ENCODE measurements at regions not wholly inside any gene's neighbourhood (a gene's known extent, or its start where the extent isn't known, plus 50 kb on each side); places are given as distances from the start of the nearest gene placed in this dataset.
A peak's percentile ranks its signal among the peaks of the same experiment; 100 is the strongest.

DNA sequence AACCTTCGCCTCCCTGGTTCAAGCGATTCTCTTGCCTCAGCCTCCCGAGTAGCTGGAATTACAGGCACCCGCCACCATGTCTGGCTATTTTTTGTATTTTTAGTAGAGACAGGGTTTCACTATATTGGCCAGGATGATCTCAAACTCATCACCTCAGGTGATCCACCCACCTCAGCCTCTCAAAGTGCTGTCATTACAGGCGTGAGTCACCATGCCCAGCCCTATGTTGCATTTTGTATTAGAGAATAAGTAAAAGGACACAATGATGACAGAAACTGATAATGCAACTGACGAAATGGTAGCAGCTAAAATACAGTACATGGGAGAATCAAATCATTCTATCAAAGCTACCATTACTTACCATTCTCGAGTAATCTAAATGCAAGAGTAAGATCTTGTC is 276.7 kb downstream of the DSEL start:
- DNase-seq: no peak

DNA sequence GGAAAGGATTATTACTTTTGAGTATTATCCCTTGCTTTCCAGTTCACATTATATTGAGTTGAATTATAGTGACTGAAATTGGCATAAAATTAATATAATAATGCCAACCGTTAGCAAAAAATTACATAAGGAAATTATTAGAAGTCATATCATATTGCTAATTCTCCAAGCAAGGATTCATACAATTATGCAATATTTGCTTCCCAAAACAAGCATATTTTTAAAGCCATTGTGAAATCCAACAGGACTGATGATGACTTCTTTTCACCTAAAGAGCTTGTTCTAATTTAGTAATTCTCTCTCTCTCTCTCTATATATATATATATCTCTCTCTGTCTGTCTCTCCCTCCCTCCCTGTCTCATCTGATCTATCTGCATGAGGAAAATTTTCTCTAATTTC is 283.5 kb downstream of the DSEL start:
- no peak for DNase-seq

DNA sequence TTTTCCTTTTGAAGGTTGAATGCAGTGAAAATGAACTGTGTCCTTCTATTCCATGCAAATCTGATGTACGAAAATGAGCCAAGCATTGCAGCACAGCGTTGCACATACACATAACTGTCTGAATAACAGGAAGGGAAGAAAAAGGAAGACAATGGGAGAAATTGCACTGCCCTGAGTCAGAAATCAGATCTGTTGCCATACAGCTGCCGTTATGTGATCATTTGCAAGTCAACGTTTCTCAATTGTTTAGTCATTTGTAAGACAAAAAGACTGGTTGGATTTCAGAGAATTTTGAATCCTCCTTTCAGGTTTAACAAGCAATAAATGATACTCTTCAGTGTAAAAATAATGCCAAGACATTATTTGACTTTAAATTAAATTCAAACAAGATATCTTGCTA is 284.1 kb downstream of the DSEL start:
- DNase-seq: no peak

DNA sequence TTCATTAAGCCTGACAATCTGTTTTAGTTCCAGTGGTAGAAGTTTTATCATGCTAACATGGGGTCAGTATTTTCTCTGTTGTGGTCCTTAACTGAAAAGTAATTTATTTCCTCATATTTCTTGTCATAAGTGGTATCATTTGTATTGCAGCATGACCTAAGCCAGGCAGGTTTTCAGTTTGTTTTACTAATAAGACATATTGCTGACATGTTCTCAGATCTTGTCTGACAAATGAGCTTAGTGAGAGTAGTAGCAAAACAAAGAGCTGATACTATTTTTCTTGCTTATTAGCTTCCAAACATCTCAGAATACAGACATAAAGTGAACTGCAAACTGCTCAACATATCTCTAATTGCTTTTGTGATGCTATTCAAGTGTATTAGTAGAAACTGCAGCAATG is 293.6 kb downstream of the DSEL start:
- DNase-seq: no peak

DNA sequence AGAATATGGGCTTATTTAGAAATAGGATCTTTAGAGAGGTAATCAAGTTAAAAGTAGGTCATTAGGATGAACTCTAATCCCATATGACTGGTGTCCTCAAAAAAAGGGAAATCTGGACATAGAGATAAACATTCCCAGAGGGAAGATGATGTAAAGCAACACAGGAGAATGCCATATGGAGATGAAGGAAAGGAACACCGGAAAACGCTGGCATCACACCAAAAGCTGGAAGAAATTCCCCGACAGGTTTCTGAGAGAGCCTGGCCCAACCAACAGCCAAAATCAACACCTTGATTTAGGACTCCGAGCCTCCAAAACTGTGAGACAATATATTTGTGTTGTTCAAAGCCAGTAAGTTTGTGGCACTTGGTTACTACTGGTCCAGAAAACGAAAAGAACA is 296.7 kb downstream of the DSEL start:
- no peak for DNase-seq

DNA sequence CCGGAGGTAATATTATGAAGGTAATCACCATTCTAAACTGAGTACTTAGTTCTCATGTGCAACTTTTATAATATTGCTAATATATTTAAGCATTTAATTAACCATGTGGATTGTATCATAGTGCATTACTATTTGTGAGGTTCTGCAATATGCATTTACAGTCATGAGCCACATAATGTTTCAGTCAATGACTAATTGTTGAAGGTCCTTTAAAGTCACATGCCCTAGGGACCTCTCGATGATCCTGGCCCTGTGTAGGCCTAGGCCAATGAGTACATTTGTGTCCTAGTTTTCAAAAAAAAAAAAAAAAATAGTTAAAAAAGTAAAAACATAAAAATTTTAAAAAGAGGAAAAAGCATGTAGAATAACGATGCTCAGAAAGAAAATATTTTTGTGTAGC is 298.0 kb downstream of the DSEL start:
- no peak for DNase-seq

DNA sequence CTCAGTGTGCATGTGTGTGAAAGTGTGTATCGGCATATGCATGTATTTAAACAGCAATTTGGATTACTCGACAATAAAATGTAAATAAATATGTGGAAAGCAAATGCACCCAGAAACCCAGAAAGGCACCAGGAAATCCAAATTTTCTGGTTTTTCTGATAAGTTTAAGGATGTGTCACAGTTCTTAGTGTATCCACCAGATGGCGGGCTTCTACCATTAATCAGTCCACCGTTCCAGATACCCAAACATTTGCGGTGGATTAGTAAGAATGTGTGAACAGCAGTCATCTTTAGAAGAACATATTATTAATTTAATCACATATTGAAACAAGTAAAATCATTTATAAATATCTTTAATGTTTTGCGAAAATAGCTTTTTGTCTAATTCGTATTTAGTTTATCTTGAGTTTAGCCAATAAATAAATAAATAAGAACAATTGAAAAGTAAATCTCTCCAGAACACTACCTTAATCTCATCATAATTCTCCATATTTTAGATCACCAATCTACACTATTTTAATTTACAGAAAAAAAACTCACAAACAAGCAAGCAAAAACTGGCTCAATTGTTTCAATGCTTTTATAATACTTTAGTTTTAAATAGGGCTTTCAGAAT is 298.9 kb downstream of the DSEL start:
- DNase-seq: peak in 37 of 58 donors; percentile 1 to 54 (median 19)

DNA sequence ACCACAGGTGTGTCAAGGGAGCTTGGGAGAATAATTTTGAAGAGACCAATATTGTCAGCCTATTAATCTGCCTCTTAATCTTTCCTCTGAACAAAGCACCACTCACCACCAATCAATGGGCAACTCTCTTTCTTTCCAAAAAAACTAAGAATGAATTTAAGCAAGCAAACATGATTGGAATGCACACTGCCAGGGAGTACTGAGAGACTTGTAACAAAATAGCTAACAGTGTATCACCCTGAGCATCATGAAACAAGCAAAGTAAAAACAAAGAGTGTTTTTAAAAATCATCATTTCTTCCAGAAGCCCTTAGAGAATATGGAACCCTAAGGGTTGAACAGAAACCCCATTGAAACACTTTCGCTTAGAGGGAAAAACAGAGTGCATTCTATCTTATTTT is 299.7 kb downstream of the DSEL start:
- no peak for DNase-seq

DNA sequence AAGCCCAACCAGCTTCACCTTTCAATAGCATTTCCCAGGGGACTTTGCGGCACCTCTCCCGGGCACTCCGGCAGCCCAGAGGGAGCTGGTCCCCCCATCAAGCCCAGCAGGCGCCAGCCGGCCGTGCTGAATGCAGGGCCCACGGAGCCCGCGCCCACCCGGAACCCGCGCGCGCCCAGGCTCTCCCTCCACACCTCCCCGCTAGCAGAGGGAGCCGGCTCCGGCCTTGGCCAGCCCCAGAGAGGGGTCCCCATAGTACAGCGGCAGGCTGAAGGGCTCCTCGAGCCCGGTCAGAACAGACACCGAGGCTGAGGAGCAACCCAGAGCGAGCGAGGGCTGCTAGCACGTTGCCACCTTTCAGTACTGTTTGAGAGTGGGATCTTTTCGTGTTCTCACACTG is 300.8 kb downstream of the DSEL start:
- DNase-seq: no peak

DNA sequence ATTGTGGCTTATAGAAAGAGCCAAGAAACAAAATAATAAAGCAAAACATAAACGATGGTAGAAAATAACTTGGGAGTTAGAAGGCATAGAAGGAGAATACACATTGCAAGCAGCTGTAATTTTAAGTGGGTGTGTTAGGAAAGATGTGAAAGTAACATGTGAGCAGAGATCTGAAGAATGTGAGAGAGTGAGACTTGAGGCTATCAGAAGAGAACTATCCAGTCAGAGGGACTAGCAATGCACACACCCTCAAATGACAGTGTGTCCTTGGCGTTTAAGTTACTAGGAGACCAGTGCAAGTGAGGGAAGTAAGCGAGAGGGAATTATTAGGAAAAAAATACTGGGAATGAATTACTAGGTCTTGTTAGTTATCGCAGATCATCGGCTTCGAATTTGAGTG is 304.9 kb downstream of the DSEL start:
- no peak for DNase-seq

DNA sequence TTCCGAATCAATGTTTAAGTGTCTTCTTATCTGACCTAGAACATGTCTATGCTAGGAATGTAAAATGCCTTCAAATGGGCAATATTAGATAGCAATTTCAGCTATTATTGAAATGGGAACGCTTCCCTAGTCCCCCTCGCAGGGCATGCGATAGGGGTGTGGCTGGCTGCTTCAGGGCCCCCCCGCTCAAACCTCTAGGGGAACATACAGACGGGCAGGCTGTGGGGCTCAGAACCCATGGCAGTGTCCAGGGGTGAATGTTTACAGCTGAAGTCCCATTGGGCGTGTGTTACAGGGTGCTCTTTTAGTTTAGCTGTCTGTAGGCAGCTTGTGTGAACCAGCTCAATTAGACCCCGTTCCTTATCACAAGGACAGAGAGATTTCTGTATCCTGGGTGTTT is 315.9 kb downstream of the DSEL start:
- DNase-seq: no peak

DNA sequence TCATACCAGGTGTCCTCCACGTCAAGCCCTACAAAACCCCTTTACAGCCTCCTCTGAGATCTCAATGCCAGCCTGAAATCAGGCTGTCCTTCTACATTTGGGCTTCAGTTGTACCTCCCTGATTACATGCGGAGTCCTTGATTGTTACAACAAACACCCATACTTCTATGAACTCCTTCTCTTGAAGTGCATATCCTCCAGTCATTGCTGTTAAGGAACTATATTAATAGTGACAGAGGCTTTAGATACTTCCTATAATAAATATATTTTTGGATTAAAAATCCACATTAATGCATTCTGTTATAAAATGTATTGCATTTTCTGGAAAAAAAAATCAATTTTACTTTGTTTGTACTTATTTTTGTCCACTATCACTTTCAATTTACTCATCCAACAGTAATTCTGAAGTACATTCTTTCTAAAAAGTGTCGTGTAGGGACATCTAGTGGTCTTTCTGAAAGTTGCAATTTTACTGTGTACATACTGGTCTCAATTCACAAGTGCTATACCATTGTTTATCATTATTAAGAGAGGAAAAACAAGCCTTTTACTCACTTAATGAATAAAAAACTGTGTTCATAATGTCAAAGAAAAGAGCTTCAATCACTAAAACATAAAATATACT is 316.4 kb downstream of the DSEL start:
- peak in 2 of 58 donors; percentile 10 to 52 for DNase-seq

DNA sequence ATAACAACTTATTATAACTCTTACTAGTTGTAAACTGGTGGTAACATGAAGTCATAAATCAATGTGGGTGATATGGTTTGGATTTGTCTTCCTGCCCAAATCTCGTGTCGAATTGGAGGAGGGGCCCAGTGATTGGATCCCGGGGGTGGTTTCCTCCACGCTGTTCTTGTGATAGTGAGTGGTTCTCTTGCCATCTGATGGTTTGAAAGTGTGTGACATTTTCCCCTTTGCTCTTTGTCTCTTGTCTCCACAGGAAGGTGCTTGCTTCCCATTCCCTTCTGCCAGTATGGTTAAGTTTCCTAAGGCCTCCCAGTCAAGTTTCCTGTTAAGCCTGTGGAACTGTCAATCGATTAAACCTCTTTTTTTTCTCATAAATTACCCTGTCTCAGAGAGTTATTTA is 321.6 kb downstream of the DSEL start:
- DNase-seq: no peak

DNA sequence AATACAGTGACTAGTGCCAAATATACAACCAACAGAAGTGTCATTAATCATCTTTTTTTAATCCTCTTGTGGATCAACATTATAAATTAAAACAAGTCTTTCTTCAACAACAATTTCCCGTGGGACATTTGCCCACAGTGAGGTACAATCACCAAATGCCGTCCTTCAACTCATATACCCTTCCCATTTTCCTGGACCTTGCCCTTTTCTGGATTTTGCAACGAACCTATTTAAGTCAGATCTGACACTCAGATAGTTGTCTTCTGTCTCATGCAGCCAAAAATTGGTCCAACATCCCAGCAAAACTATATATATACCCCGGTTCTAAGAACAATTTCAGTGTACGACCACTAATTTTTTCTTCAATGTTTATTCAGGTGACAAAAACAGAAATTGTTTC is 324.0 kb downstream of the DSEL start:
- no peak for DNase-seq

DNA sequence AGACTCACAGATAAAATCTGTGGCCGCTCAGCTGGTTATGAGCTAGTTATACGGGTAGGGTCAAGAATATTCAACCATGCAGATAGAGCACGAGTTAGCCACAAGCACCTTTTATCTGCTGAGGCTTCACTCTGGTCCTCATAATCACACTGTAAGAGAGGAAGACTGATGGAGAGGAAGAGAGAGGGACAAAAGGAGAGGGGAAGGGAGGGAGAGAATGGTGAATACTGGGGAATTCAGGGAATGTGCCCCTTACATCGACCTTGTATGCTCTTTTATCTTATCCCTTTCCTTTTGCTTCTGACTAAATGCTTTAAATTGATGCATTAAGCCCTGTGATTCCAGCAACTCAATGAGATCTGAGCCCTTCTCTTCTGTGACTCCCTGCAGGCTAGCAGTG is 333.1 kb downstream of the DSEL start:
- DNase-seq: no peak

DNA sequence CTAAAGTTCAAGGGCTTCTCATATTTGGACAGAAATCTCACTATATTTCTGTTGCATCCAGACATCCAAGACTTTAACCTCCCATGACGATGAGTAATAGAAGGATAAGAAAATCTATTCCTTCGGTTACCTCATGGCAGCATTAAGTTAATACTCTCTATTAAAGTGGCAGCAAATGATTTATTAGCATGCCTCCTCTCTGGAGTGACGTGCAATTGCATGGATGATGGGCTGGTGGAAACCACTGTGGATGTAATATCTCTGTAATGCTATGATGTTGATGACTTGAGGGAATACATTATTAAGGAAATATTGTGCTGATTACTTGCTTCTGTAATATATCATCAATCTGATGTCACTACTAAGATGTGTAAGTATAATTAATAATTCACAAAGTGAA is 336.8 kb downstream of the DSEL start:
- no peak for DNase-seq

DNA sequence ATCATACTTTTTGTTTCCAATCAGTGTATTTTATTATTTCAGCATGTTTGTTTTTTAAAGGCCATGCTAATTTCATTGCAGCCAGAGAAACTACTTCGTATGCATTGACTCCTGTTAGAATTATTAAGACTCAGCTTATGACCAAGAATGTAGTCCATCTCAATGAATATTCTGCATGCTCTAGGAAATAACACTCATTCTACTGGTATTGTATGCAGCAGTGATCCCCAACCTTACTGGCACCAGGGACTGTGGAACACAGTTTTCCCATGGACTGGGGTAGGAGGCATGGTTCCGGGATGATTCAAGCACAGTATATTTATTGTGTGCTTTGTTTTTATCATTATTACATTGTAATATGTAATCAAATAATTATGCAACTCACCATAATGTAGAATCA is 356.9 kb downstream of the DSEL start:
- no peak for DNase-seq

DNA sequence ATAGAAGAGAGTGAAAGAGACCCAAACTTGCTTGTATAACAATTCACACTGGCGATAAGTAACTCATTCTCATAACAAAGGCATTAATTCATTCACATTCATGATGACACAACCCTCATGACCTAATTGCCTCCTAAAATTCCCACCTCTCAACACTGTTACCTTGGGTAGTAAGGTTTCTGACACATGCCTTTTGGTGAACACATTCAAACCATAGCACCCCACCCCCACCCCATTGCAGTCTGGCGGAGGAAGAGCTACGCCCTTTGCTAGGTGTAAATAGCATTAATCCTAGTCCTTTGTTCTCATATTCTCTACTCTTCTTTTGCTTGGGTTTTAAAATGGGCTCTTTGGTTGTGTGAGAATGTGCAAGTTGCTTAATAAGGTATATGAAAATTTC is 361.5 kb downstream of the DSEL start:
- DNase-seq: no peak

DNA sequence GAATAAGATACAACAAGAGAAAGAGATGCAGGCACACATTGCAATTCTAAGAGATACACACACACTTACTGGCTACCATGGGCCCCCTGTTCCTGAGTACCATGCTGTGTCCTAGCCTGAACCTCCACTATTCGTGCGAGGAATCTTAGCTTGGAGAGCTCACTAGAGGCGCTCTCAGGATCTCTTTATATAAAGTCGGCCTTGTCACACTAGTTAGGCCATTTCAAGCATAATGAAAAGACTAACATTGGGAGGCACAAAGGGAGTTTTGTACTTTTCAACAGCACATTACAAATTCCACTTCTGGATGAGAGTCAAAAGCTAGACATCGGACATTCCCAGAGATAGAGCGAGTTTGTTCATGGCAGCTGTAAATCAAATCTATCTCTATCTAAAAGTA is 365.2 kb downstream of the DSEL start:
- DNase-seq: peak in 31 of 58 donors; percentile 3 to 87 (median 18)

DNA sequence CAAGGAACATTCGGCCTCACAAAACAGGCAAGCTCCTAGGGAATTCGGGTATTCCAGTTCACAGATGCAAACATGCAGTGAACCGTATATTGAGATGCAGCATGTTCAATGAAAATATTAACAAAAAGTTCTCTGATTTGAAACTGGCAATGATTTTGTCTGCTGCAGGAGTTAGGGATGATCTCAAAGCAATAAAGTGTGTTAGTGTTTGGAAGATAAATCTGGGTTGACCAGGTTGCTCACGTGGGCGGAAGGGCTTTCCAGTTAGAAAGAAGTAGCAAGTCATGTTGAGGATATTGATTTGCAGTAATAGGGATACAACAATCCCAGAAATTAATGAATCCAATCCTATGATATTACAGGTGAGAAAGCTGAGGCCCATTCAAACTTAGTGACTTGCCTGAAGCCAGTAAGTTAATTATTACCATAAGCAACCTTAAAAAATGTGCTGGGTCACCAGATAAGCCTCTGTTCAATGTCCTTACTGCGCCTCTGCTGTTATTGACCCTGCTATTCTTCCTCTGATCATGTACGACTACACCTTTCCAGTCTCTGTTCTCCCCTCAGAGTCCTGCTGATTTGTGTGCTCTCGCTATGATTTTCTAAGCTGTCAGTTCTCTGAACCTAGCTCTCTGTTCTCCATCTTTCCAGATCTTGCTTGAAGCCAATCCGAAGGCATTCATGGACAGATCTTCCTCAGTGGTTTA is 370.8 kb downstream of the DSEL start:
- DNase-seq: no peak

DNA sequence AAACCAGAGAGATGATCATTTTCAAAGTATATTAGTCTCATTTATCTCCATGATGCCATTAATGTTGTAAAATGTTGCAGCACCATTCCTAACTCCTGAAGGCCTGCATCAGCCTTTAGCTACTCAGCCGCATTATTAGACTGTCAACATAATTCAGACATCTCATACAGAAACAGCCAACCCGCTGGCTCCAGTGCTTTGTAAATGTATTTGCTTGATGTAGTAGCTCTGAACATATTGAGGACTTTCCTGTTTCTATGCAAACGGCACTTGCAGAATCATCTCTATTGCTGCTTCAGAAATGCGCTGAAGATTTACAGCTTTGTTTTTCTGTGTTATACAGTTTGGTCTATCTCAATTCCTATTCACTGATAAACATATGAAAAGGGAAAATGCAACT is 372.2 kb downstream of the DSEL start:
- DNase-seq: no peak

DNA sequence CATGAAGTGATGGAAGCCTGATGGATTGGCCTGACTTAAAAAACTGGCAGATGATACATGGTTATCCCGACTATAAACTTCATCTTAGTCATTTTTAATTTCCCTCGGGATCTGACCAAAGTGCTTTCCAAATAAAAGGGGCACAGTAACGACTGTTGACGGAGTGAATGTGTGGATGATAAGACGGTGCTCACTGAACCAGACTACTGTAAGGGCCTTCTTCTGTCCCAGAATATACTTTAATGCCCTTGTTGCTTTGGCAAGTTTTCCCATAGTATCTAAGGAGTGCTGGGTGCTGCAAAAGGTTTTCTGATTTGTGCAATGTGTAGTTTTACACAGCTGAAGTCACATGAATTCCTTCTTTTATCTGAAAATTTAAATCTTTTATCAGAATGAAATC is 373.5 kb downstream of the DSEL start:
- no peak for DNase-seq

DNA sequence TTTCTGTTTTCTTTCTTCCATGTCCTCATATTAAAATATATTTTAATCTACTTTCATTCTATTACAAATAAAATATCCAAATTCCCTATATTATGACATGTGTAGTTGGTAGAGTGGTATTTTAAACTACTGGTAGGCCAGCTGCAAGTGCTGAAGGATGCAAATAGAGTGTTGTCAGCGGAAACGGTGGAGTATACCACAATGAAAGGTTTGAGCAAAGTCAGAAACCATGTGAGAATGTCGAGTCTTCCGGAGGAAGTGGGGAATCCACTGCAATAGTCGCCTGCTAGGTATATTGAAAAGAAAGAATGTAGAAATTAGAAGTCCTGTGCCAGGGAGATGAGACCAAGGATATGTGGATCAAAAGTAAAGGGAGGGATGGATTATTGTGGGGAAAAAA is 373.9 kb downstream of the DSEL start:
- DNase-seq: no peak
